H1 (cell line): ENCODE measurements at regions not wholly inside any gene's neighbourhood (a gene's known extent, or its start where the extent isn't known, plus 50 kb on each side); places are given as distances from the start of the nearest gene placed in this dataset.

Experiments used
- CTCF ChIA-PET: fragments of 300-600 bp; sonication (Branson Sonifier 250); formaldehyde crosslinking; loops from one replicate; lab custom pipeline; 2021; ENCODE audit not compliant: partially characterized antibody; lab: Charles Lee
- POLR2A ChIA-PET: fragments of 300-600 bp; sonication (Branson Sonifier 250); formaldehyde crosslinking; loops from one replicate; lab custom pipeline; 2021; ENCODE audit warnings: inconsistent platforms; ENCODE audit not compliant: partially characterized antibody; lab: Charles Lee
- DNase-seq, 2 experiments: peaks; one replicate each; pipeline versions ENCODE4 v3.0.0 to v3.0.0-alpha.2; 2010 to 2022; ENCODE audit warnings: low spot score in 2 of 2, low read depth in 1 of 2, mixed read lengths in 1 of 2
- FAIRE-seq: peaks from 2 replicates; lab custom pipeline; 2011; peaks lifted over from hg19 to GRCh38; lab: Jason Lieb, UNC
- H2AFZ ChIP-seq: 2 replicates; pipeline ENCODE4 v1.8.1; 2012; ENCODE audit warnings: low read length, inconsistent platforms
- H2AK5ac ChIP-seq: 2 replicates; pipeline ENCODE4 v1.6.1; 2013; ENCODE audit warnings: low read depth, low read length
- H2BK120ac ChIP-seq: replicated peaks from 2 replicates; pipeline ENCODE3; 2013; ENCODE audit warnings: low read depth, low read length, inconsistent platforms
- H2BK12ac ChIP-seq: 2 replicates; pipeline ENCODE4 v1.6.1; 2013; ENCODE audit warnings: low read depth, low read length
- H2BK15ac ChIP-seq: 2 replicates; pipeline ENCODE4 v1.6.1; 2013; ENCODE audit warnings: low read length
- H2BK20ac ChIP-seq: 2 replicates; pipeline ENCODE4 v1.6.1; 2013; ENCODE audit warnings: low read length
- H2BK5ac ChIP-seq: 2 replicates; pipeline ENCODE4 v1.6.1; 2013; ENCODE audit warnings: low read depth, low read length
- H3K14ac ChIP-seq: 2 replicates; pipeline ENCODE4 v1.6.1; 2013; ENCODE audit warnings: inconsistent platforms; ENCODE audit not compliant: insufficient read length
- H3K18ac ChIP-seq: 2 replicates; pipeline ENCODE4 v1.6.1; 2013; ENCODE audit warnings: low read length; ENCODE audit errors: extremely low read depth
- H3K23ac ChIP-seq: 2 replicates; pipeline ENCODE4 v1.6.1; 2013; ENCODE audit warnings: inconsistent platforms; ENCODE audit not compliant: insufficient read length
- H3K23me2 ChIP-seq: 2 replicates; pipeline ENCODE4 v1.6.1; 2013; ENCODE audit warnings: low read depth, low read length
- H3K27ac ChIP-seq: 2 replicates; pipeline ENCODE4 v1.6.1; 2011; ENCODE audit warnings: low read depth, low read length, inconsistent platforms
- H3K27me3 ChIP-seq, 4 experiments: replicated peaks in 1 of 4; 1 replicate in 1 of 4; 2 replicates in 3 of 4; pipeline versions ENCODE4 v1.6.1 to v1.8.1; 2011 to 2013; ENCODE audit warnings: low read length in 3 of 4, mild to moderate bottlenecking in 3 of 4, inconsistent platforms in 2 of 4, mixed read lengths in 2 of 4, moderate library complexity in 1 of 4; ENCODE audit not compliant: control insufficient read depth in 3 of 4, insufficient read depth in 3 of 4; ENCODE audit errors: extremely low read depth in 1 of 4
- H3K36me3 ChIP-seq, 4 experiments: 2 replicates each; pipeline versions ENCODE4 v1.6.1 to v1.8.1; 2011 to 2013; ENCODE audit warnings: mild to moderate bottlenecking in 4 of 4, low read length in 3 of 4, moderate library complexity in 2 of 4, control low read depth in 1 of 4, inconsistent platforms in 1 of 4; ENCODE audit not compliant: insufficient read depth in 4 of 4, control insufficient read depth in 2 of 4
- H3K4ac ChIP-seq: replicated peaks from 2 replicates; pipeline ENCODE3; 2013; ENCODE audit warnings: low read length, low read depth, mixed read lengths, inconsistent platforms; ENCODE audit not compliant: insufficient read length
- H3K4me1 ChIP-seq, 4 experiments: replicated peaks in 1 of 4; 1 replicate in 1 of 4; 2 replicates in 3 of 4; pipeline versions ENCODE4 v1.6.1 to v1.8.1; 2011 to 2013; ENCODE audit warnings: low read length in 3 of 4, inconsistent platforms in 2 of 4, mixed read lengths in 1 of 4; ENCODE audit not compliant: insufficient read depth in 4 of 4, control insufficient read depth in 3 of 4
- H3K4me2 ChIP-seq, 2 experiments: 2 replicates each; pipeline versions ENCODE4 v1.6.1 to v1.8.1; 2011 to 2013; ENCODE audit warnings: low read depth in 2 of 2, low read length in 2 of 2, control low read depth in 1 of 2, inconsistent platforms in 1 of 2, mild to moderate bottlenecking in 1 of 2; ENCODE audit not compliant: insufficient read depth in 1 of 2
- H3K4me3 ChIP-seq, 4 experiments: fragments of 200-600, 300-600 bp in 1 of 4; sonication (generic), shearing (Covaris generic), sonication (Bioruptor Twin) in 1 of 4; 2 replicates each; pipeline versions ENCODE4 v1.5.1 to v1.8.1; 2011 to 2016; ENCODE audit warnings: low read length in 4 of 4, low read depth in 3 of 4, control low read depth in 2 of 4, inconsistent platforms in 2 of 4, mild to moderate bottlenecking in 2 of 4, mixed read lengths in 1 of 4, moderate library complexity in 1 of 4; ENCODE audit not compliant: insufficient read depth in 2 of 4; ENCODE audit errors: extremely low read depth in 1 of 4
- H3K56ac ChIP-seq: replicated peaks from 2 replicates; pipeline ENCODE3; 2013; ENCODE audit warnings: low read depth, mild to moderate bottlenecking, mixed read lengths, low read length, inconsistent platforms; ENCODE audit not compliant: insufficient read length
- H3K79me1 ChIP-seq: 2 replicates; pipeline ENCODE4 v1.6.1; 2013; ENCODE audit warnings: low read depth, low read length, control low read depth
- H3K79me2 ChIP-seq, 2 experiments: 2 replicates each; pipeline versions ENCODE4 v1.6.1 to v1.8.1; 2012 to 2013; ENCODE audit warnings: low read length in 2 of 2, mild to moderate bottlenecking in 2 of 2, inconsistent platforms in 1 of 2; ENCODE audit not compliant: insufficient read depth in 2 of 2, control insufficient read depth in 1 of 2
- H3K9ac ChIP-seq, 4 experiments: replicated peaks in 1 of 4; 1 replicate in 1 of 4; 2 replicates in 3 of 4; pipeline versions ENCODE4 v1.6.1 to v1.8.1; 2011 to 2013; ENCODE audit warnings: low read depth in 3 of 4, low read length in 3 of 4, control low read depth in 2 of 4, mild to moderate bottlenecking in 2 of 4, moderate library complexity in 2 of 4, inconsistent platforms in 1 of 4; ENCODE audit errors: extremely low read depth in 1 of 4
- H3K9me3 ChIP-seq, 2 experiments: 2 replicates each; pipeline versions ENCODE4 v1.6.1 to v1.8.1; 2012 to 2013; ENCODE audit warnings: mild to moderate bottlenecking in 2 of 2, moderate library complexity in 2 of 2, control low read depth in 1 of 2, inconsistent platforms in 1 of 2, low read depth in 1 of 2, low read length in 1 of 2, mixed read lengths in 1 of 2; ENCODE audit not compliant: insufficient read depth in 2 of 2
- H4K20me1 ChIP-seq, 2 experiments: replicated peaks in 1 of 2; 2 replicates each; pipeline versions ENCODE3 to v1.8.1; 2011 to 2013; ENCODE audit warnings: inconsistent platforms in 2 of 2, low read length in 2 of 2, mild to moderate bottlenecking in 1 of 2; ENCODE audit not compliant: insufficient read depth in 2 of 2, control insufficient read depth in 1 of 2
- H4K5ac ChIP-seq: 2 replicates; pipeline ENCODE4 v1.6.1; 2013; ENCODE audit warnings: low read length, low read depth, mixed read lengths, inconsistent platforms; ENCODE audit not compliant: insufficient read length
- H4K8ac ChIP-seq: 2 replicates; pipeline ENCODE4 v1.8.0; 2013; ENCODE audit warnings: mild to moderate bottlenecking, moderate library complexity, low read length, inconsistent platforms; ENCODE audit not compliant: insufficient read depth; ENCODE audit errors: extremely low read depth
- H4K91ac ChIP-seq: replicated peaks from 2 replicates; pipeline ENCODE3; 2013; ENCODE audit warnings: low read length, mixed read lengths, inconsistent platforms; ENCODE audit not compliant: insufficient read length
- ASH2L ChIP-seq: fragments of 200-600, 300-600 bp; sonication (generic); IDR thresholded peaks from one replicate; pipeline ENCODE4 v1.7.1; 2017; ENCODE audit warnings: low read length
- BACH1 ChIP-seq: IDR thresholded peaks from 2 replicates; pipeline ENCODE4 v1.6.1; 2012; ENCODE audit warnings: low read length, improper control_type of control experiment
- CEBPB ChIP-seq: IDR thresholded peaks from 2 replicates; pipeline ENCODE4 v1.6.1; 2012; ENCODE audit warnings: low read depth, low read length
- CTBP2 ChIP-seq: IDR thresholded peaks from 2 replicates; pipeline ENCODE4 v1.7.0; 2011; ENCODE audit warnings: borderline replicate concordance, mild to moderate bottlenecking, moderate library complexity, mixed read lengths, low read length; ENCODE audit not compliant: insufficient read depth, insufficient read length
- EZH2 ChIP-seq: fragments of 200-600 bp; sonication (generic); IDR thresholded peaks from 2 replicates; pipeline ENCODE4 v1.7.1; 2012; ENCODE audit warnings: low read depth, mild to moderate bottlenecking, moderate library complexity, low read length, inconsistent platforms; ENCODE audit not compliant: severe bottlenecking
- NRF1 ChIP-seq: IDR thresholded peaks from 2 replicates; pipeline ENCODE4 v1.6.1; 2011; ENCODE audit warnings: mild to moderate bottlenecking, low read depth, low read length, improper control_type of control experiment
- SIX5 ChIP-seq: IDR thresholded peaks from 2 replicates; pipeline ENCODE4 v1.6.1; 2011; ENCODE audit warnings: mild to moderate bottlenecking, low read depth, low read length
- SP4 ChIP-seq: IDR thresholded peaks from 2 replicates; pipeline ENCODE4 v1.6.1; 2012; ENCODE audit warnings: low read length, inconsistent platforms
- WGBS, 2 experiments: shearing (Covaris generic) in 1 of 2; methylation state at CpG; one replicate each; pipeline versions ENCODE4 v1.1.6 to v1.1.7; 2013 to 2015; ENCODE audit warnings: low lambda C conversion rate in 2 of 2, mixed read lengths in 2 of 2, inconsistent platforms in 1 of 2, low coverage in 1 of 2, missing lambda C conversion rate in 1 of 2; ENCODE audit not compliant: insufficient replicate concordance in 2 of 2, insufficient coverage in 1 of 2, insufficient read length in 1 of 2; ENCODE audit errors: extremely low coverage in 1 of 2, missing lambda C conversion rate in 1 of 2; 5-methylcytosine and 5-hydroxymethylcytosine counted together

DNA sequence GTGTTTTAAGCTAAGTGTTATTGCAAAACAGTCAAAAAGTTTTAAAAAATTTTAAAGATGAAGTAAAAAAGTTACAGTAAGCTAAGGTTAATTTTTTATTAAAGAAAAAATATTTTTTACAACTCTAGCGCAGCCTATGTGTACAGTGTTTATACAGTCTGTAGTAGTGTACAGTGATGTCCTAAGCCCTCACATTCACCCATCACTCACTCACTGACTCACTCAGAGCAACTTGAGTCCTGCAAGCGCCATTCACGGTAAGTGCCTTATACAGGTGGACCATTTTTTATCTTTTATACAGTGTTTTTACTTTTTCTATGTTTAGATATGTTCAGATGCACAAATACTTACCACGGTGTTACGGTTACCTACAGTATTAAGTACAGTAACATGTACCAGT, 83.4 kb upstream of the STMND1 start:
- no peaks in the 10 kb centered on the region for H3K79me1 ChIP-seq
- H4K91ac ChIP-seq, result no peak overlapping the region
- no peak overlapping the region for H3K4ac ChIP-seq
- no peak for FAIRE-seq
- H3K14ac ChIP-seq, result no peak overlapping the region
- CTCF ChIA-PET, result no interaction called here
- no peak overlapping the region for H3K56ac ChIP-seq
- H3K27me3 ChIP-seq, result no peaks in the 10 kb centered on the region
- peaks cover 5% of the 10 kb centered on the region in 2 experiments; a peak in 1 of 4 replicates for H3K9me3 ChIP-seq
- H2AFZ ChIP-seq, result no peak overlapping the region
- no peak overlapping the region for H3K18ac ChIP-seq
- H2BK12ac ChIP-seq, result no peak overlapping the region
- H4K20me1 ChIP-seq, result no peaks in the 10 kb centered on the region
- no peak overlapping the region for H2BK120ac ChIP-seq
- no peak overlapping the region for H3K4me2 ChIP-seq
- TF ChIP-seq CTBP2 (no peak), SIX5 (no peak), CEBPB (no peak), ASH2L (no peak), EZH2 (no peak), SP4 (no peak), BACH1 (no peak), NRF1 (no peak)
- H3K79me2 ChIP-seq, result no peaks in the 10 kb centered on the region
- no peak overlapping the region for H2AK5ac ChIP-seq
- H3K9ac ChIP-seq, result no peak overlapping the region
- no peak overlapping the region for H2BK15ac ChIP-seq
- H4K8ac ChIP-seq, result no peak overlapping the region
- H3K4me1 ChIP-seq, result peaks cover 0 to 1% (median 0%) of the 10 kb centered on the region in 4 experiments; a peak in 1 of 7 replicates
- POLR2A ChIA-PET, result no interaction called here
- H3K23ac ChIP-seq, result no peak overlapping the region
- no peaks in the 10 kb centered on the region for H3K36me3 ChIP-seq
- no peaks in the 10 kb centered on the region for H3K23me2 ChIP-seq
- no peak overlapping the region for H3K27ac ChIP-seq
- no peak overlapping the region for H3K4me3 ChIP-seq
- no peak overlapping the region for H4K5ac ChIP-seq
- 97% methylated on average over 5 of the region's 5 CpGs; no CpG with 5 or more reads in 1 of the 2 experiments for WGBS, 2 experiments
- H2BK5ac ChIP-seq, result no peak overlapping the region
- no peak overlapping the region for H2BK20ac ChIP-seq
- no peak for DNase-seq
